ENCODE measurements at regions not wholly inside any gene's neighbourhood (a gene's known extent, or its start where the extent isn't known, plus 50 kb on each side); places are given as distances from the start of the nearest gene placed in this dataset.

GRCh38 chrX:810186-810585, 179.6 kb downstream of the SHOX start:
- TF ChIP-seq CTCF (IDR thresholded peaks at IDR 0.05 in 2 of 3, conservative IDR thresholded peaks at IDR 0.05 in 1 of 3; ENCODE audit: control insufficient read depth in 2 of 3, extremely low read depth in 1 of 3, insufficient read depth in 1 of 3, low read depth in 3 of 3, low read length in 3 of 3) (no peak), EZH2 (IDR thresholded peaks at IDR 0.05; ENCODE audit: borderline replicate concordance, control insufficient read depth, low read depth, low read length) (no peak), CEBPB (IDR thresholded peaks at IDR 0.05; ENCODE audit: borderline replicate concordance in 1 of 2, low read depth in 2 of 2, low read length in 2 of 2) (no peak), CHD2 (IDR thresholded peaks at IDR 0.05; ENCODE audit: borderline replicate concordance, low read depth, low read length) (no peak), HDAC2 (IDR thresholded peaks at IDR 0.05) (no peak), EGR1 (IDR thresholded peaks at IDR 0.05; ENCODE audit: borderline replicate concordance in 1 of 2, low read depth in 2 of 2, low read length in 2 of 2) (no peak), HDAC6 (IDR thresholded peaks at IDR 0.05; ENCODE audit: unreplicated experiment) (no peak), CEBPZ (IDR thresholded peaks at IDR 0.05; ENCODE audit: low read depth, low read length) (no peak), RELB (IDR thresholded peaks at IDR 0.05; ENCODE audit: low read depth) (no peak), KDM1A (IDR thresholded peaks at IDR 0.05; ENCODE audit: borderline replicate concordance) (no peak)
